ENCODE measurements at regions not wholly inside any gene's neighbourhood (a gene's known extent, or its start where the extent isn't known, plus 50 kb on each side); places are given as distances from the start of the nearest gene placed in this dataset.

DNA sequence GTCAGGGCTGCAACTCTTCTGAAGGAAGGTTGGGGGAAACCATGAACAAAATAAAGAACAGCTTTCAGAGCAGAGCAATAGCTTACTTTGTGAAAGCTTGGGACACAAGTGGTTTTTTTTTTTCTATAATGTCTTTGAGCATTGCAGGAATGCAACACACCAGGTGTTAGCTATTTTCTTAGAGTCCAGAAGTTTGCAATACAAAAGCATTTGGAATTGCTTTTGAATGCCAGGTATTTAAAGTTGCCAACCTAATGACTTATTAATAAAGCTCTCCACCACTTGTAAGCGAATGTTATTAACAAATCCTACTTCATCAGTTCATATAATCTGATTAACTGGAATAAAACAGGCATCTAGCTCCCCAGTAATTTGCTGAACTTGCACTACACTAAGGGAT lies 172.6 kb downstream of the NUFIP1 start:
- TF ChIP-seq POLR2AphosphoS5 (IDR thresholded peaks at IDR 0.05; ENCODE audit: low read depth, low read length) (no peak), CREB1 (IDR thresholded peaks at IDR 0.05) (no peak), CREB1 (CRISPR knock-in tag; IDR thresholded peaks at IDR 0.05) (no peak), ETV5 (CRISPR knock-in tag; IDR thresholded peaks at IDR 0.05; ENCODE audit: borderline replicate concordance) (no peak), NFYB (CRISPR knock-in tag; IDR thresholded peaks at IDR 0.05) (no peak), ZNF24 (IDR thresholded peaks at IDR 0.05) (no peak), TAF1 (CRISPR knock-in tag; IDR thresholded peaks at IDR 0.05) (no peak)
- TF ChIP-seq, protein P1, sequence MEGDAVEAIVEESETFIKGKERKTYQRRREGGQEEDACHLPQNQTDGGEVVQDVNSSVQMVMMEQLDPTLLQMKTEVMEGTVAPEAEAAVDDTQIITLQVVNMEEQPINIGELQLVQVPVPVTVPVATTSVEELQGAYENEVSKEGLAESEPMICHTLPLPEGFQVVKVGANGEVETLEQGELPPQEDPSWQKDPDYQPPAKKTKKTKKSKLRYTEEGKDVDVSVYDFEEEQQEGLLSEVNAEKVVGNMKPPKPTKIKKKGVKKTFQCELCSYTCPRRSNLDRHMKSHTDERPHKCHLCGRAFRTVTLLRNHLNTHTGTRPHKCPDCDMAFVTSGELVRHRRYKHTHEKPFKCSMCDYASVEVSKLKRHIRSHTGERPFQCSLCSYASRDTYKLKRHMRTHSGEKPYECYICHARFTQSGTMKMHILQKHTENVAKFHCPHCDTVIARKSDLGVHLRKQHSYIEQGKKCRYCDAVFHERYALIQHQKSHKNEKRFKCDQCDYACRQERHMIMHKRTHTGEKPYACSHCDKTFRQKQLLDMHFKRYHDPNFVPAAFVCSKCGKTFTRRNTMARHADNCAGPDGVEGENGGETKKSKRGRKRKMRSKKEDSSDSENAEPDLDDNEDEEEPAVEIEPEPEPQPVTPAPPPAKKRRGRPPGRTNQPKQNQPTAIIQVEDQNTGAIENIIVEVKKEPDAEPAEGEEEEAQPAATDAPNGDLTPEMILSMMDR (CRISPR knock-in tag; IDR thresholded peaks at IDR 0.05), result no peak
